ENCODE measurements at regions not wholly inside any gene's neighbourhood (a gene's known extent, or its start where the extent isn't known, plus 50 kb on each side); places are given as distances from the start of the nearest gene placed in this dataset.

GRCh38 chr5:93887678-93888077 lies 146.3 kb upstream of the POU5F2 start:
- Mint-ChIP-seq H3K4me3 (no peak overlapping the region), H3K27ac (no peak overlapping the region), H3K4me1 (peaks cover 17% of the 10 kb centered on the region), H3K9me3 (no peaks in the 10 kb centered on the region), H3K27me3 (ENCODE audit: low read depth) (no peaks in the 10 kb centered on the region), H3K36me3 (no peaks in the 10 kb centered on the region)
- TF ChIP-seq, protein P1, sequence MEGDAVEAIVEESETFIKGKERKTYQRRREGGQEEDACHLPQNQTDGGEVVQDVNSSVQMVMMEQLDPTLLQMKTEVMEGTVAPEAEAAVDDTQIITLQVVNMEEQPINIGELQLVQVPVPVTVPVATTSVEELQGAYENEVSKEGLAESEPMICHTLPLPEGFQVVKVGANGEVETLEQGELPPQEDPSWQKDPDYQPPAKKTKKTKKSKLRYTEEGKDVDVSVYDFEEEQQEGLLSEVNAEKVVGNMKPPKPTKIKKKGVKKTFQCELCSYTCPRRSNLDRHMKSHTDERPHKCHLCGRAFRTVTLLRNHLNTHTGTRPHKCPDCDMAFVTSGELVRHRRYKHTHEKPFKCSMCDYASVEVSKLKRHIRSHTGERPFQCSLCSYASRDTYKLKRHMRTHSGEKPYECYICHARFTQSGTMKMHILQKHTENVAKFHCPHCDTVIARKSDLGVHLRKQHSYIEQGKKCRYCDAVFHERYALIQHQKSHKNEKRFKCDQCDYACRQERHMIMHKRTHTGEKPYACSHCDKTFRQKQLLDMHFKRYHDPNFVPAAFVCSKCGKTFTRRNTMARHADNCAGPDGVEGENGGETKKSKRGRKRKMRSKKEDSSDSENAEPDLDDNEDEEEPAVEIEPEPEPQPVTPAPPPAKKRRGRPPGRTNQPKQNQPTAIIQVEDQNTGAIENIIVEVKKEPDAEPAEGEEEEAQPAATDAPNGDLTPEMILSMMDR (IDR thresholded peaks at IDR 0.05; ENCODE audit: unreplicated experiment): no peak
- no peak for DNase-seq (ENCODE audit: low spot score in 2 of 2, unreplicated experiment in 2 of 2)

DNA sequence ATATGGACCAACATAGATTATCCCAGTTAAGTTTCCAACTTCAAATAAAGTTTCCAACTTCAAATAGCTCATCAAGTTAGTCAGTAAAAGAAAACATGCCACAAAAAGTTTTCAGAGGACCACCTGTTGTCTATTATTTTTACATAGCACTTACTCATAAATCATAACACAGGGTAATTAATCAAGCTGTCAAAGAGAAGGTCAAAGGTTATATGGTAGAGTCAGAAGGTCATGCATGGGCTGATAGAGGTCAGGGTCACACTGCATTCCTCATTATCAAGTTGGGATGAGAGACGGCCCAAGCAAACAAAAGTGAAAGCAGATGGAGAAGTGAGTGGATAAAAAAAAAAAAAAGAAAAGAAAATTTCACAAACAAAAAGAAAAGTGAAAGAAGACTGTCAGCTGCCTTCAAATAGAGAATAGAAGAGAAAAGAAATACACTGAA lies 145.5 kb upstream of the POU5F2 start:
- Mint-ChIP-seq H3K4me1 (peaks cover 14% of the 10 kb centered on the region), H3K27ac (no peak overlapping the region)
- DNase-seq (ENCODE audit: low spot score in 2 of 2, unreplicated experiment in 2 of 2): no peak

DNA sequence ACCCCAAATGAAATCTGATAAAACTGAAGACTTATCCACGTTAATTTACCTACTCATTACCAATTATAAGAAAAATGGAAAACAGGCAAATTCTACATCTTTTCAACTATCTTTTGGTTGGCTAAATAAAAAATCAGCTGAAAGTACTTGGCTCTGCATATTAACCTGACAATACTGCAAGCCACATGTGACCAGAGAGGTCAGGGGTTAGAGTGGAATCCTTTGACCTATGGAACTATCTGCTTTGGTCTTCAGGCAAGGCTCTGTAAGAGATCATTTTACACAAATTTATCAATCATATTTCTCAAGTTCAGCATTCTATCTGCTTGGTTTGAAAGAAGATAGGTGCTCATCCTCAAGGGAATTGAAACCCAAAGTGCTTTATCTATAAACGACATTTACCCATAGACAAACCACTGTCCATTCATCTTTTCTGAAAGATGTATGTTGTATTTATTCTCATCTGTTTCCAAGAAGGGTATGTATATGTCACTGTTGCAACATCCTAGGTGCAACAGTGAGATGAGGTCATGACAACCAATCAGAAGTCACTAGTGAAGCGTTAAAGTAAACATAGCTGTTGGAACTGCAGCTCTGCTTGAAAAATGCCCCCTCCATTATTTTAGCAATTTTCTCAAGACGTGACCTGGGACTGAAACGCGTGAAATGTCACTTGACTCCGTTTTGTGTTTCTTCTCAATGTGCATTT lies 144.9 kb upstream of the POU5F2 start:
- Mint-ChIP-seq H3K36me3 (no peaks in the 10 kb centered on the region), H3K27ac (no peak overlapping the region), H3K27me3 (ENCODE audit: low read depth) (no peaks in the 10 kb centered on the region), H3K9me3 (no peaks in the 10 kb centered on the region), H3K4me1 (peaks cover 12% of the 10 kb centered on the region), H3K4me3 (no peak overlapping the region)
- DNase-seq (ENCODE audit: low spot score in 2 of 2, unreplicated experiment in 2 of 2): no peak
- TF ChIP-seq, protein P1 (IDR thresholded peaks at IDR 0.05; ENCODE audit: unreplicated experiment): no peak

More for the DNA sequence above, 145.5 kb upstream of the POU5F2 start:
- TF ChIP-seq, protein P1 (IDR thresholded peaks at IDR 0.05; ENCODE audit: unreplicated experiment): no peak
- no peaks in the 10 kb centered on the region for H3K9me3 Mint-ChIP-seq
- no peaks in the 10 kb centered on the region for H3K27me3 Mint-ChIP-seq (ENCODE audit: low read depth)
- H3K36me3 Mint-ChIP-seq: no peaks in the 10 kb centered on the region
- H3K4me3 Mint-ChIP-seq: no peak overlapping the region

DNA sequence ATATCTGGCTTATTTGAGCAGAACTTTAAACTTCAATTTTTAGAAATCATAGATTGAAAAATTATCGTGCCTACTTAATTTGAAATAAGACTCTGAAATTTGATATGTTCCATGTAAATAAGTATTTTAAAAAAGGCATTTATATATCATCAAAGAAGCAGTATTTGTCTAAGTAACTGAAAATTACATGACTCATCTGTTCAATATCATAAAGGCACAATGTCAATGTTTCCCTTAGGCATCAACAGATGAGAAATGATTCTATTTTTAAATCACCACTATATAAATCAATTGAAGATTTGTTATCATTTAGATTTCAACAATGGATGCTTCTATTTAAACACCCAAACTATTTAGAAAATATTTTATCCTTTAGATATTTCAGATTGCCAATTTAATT lies 142.9 kb upstream of the POU5F2 start:
- Mint-ChIP-seq H3K4me1 (peaks cover 5% of the 10 kb centered on the region), H3K36me3 (no peaks in the 10 kb centered on the region), H3K4me3 (no peak overlapping the region), H3K9me3 (no peaks in the 10 kb centered on the region), H3K27me3 (ENCODE audit: low read depth) (no peaks in the 10 kb centered on the region), H3K27ac (no peak overlapping the region)
- no peak for DNase-seq (ENCODE audit: low spot score in 2 of 2, unreplicated experiment in 2 of 2)
- TF ChIP-seq, protein P1 (IDR thresholded peaks at IDR 0.05; ENCODE audit: unreplicated experiment): no peak

- H3K4me1 Mint-ChIP-seq: peaks cover 5% of the 10 kb centered on the region
Observed at GRCh38 chr5:93883459-93883858, 142.1 kb upstream of the POU5F2 start.

More at GRCh38 chr5:93883459-93883858, 142.1 kb upstream of the POU5F2 start:
- no peaks in the 10 kb centered on the region for H3K27me3 Mint-ChIP-seq (ENCODE audit: low read depth)
- DNase-seq (ENCODE audit: low spot score in 2 of 2, unreplicated experiment in 2 of 2): no peak
- no peak overlapping the region for H3K27ac Mint-ChIP-seq
- H3K9me3 Mint-ChIP-seq: no peaks in the 10 kb centered on the region
- TF ChIP-seq, protein P1 (IDR thresholded peaks at IDR 0.05; ENCODE audit: unreplicated experiment): no peak
- H3K4me3 Mint-ChIP-seq: no peak overlapping the region
- H3K36me3 Mint-ChIP-seq: no peaks in the 10 kb centered on the region
